ENCODE measurements at regions not wholly inside any gene's neighbourhood (a gene's known extent, or its start where the extent isn't known, plus 50 kb on each side); places are given as distances from the start of the nearest gene placed in this dataset.

- TF ChIP-seq POLR2A (IDR thresholded peaks at IDR 0.05; ENCODE audit: low read depth, low read length) = no peak
- TF ChIP-seq TAF1 (IDR thresholded peaks at IDR 0.05; ENCODE audit: low read depth, low read length) = no peak
- TF ChIP-seq POU2F2 (IDR thresholded peaks at IDR 0.05; ENCODE audit: low read depth, low read length) = no peak
- no peak for TF ChIP-seq POLR2AphosphoS5 (IDR thresholded peaks at IDR 0.05; ENCODE audit: low read depth, low read length)
Measured at GRCh38 chr5:26343801-26344325, 694.5 kb downstream of the CDH9 start.
